ENCODE measurements at regions not wholly inside any gene's neighbourhood (a gene's known extent, or its start where the extent isn't known, plus 50 kb on each side); places are given as distances from the start of the nearest gene placed in this dataset.

GRCh38 chr1:163571950-163572349 lies 250.2 kb downstream of the NUF2 start:
- Histone ChIP-seq H3K79me2 (ENCODE audit: control insufficient read depth, insufficient read depth, low read length) (no peaks in the 10 kb centered on the region), H3K9me1 (ENCODE audit: control insufficient read depth, insufficient read depth, low read length) (no peaks in the 10 kb centered on the region), H3K27me3 (ENCODE audit: control insufficient read depth in 2 of 2, insufficient read depth in 2 of 2, low read length in 2 of 2) (no peaks in the 10 kb centered on the region), H4K20me1 (replicated peaks; ENCODE audit: control insufficient read depth, insufficient read depth, low read length) (no peaks in the 10 kb centered on the region), H3K4me1 (replicated peaks in 1 of 2; ENCODE audit: control insufficient read depth in 2 of 2, insufficient read depth in 2 of 2, low read length in 2 of 2) (no peaks in the 10 kb centered on the region), H2AFZ (ENCODE audit: low read depth, low read length) (no peak overlapping the region), H3K4me2 (ENCODE audit: insufficient read depth, low read length) (no peak overlapping the region), H3K4me3 (no peak overlapping the region), H3K27ac (ENCODE audit: extremely low read depth, low read depth, low read length) (no peak overlapping the region), H3K36me3 (ENCODE audit: control insufficient read depth, insufficient read depth, low read length) (no peaks in the 10 kb centered on the region), H3K9ac (ENCODE audit: insufficient read depth in 1 of 2, low read depth in 2 of 2, low read length in 2 of 2) (no peak overlapping the region), H3K9me3 (replicated peaks; ENCODE audit: control insufficient read depth, insufficient read depth, low read depth, low read length) (no peaks in the 10 kb centered on the region)
- TF ChIP-seq E2F1 (CRISPR knock-in tag; IDR thresholded peaks at IDR 0.05) (no peak), HCFC1 (IDR thresholded peaks at IDR 0.05; ENCODE audit: low read depth, low read length) (no peak), MTF1 (CRISPR knock-in tag; IDR thresholded peaks at IDR 0.05; ENCODE audit: borderline replicate concordance) (no peak), ZNF184 (CRISPR knock-in tag; IDR thresholded peaks at IDR 0.05) (no peak), SRSF7 (optimal IDR thresholded peaks at IDR 0.05; ENCODE audit: low read depth, low read length) (no peak), TAF15 (IDR thresholded peaks at IDR 0.05; ENCODE audit: low read depth, low read length) (no peak), BRF1 (IDR thresholded peaks at IDR 0.05; ENCODE audit: borderline replicate concordance, extremely low read depth, insufficient read length) (no peak), CAMTA2 (CRISPR knock-in tag; conservative IDR thresholded peaks at IDR 0.05) (no peak), NEUROD1 (IDR thresholded peaks at IDR 0.05; ENCODE audit: borderline replicate concordance, low read depth, low read length, partially characterized antibody) (no peak), CREB3 (tag; conservative IDR thresholded peaks at IDR 0.05; ENCODE audit: low read depth) (no peak), PHB (CRISPR knock-in tag; IDR thresholded peaks at IDR 0.05) (no peak)
- DNase-seq (ENCODE audit: extremely low read depth in 1 of 4, low spot score in 3 of 4) = no peak
- WGBS (ENCODE audit: insufficient coverage, low coverage, missing lambda C conversion rate) = 0% methylated on average over 4 of the region's 4 CpGs
- no peak for FAIRE-seq
- ATAC-seq = no peak
- ChIA-PET POLR2A (no interaction called here), CTCF (ENCODE audit: low intra/inter-chr PET ratio) (no interaction called here)
- no TSS peak for BruUV-seq (replicated peaks)
- intact Hi-C loops (cut with micrococcal nuclease) = no loop called here
- in situ Hi-C loops (cut with MboI) = no loop called here

Data from K562 (cell line).